GM06990 (cell line): ENCODE measurements at regions not wholly inside any gene's neighbourhood (a gene's known extent, or its start where the extent isn't known, plus 50 kb on each side); places are given as distances from the start of the nearest gene placed in this dataset.

Source experiments
- DNase-seq: peaks from one replicate; pipeline ENCODE4 v3.0.0-alpha.2; 2011; ENCODE audit not compliant: insufficient read length; ENCODE audit errors: extremely low read depth
- H3K27me3 ChIP-seq: replicated peaks from 2 replicates; pipeline ENCODE4 v1.6.0; 2011; ENCODE audit warnings: low read length; ENCODE audit not compliant: control insufficient read depth, insufficient read depth
- H3K36me3 ChIP-seq: 2 replicates; pipeline ENCODE4 v1.5.1; 2011; ENCODE audit warnings: low read length; ENCODE audit not compliant: control insufficient read depth, insufficient read depth
- H3K4me3 ChIP-seq: replicated peaks from 2 replicates; pipeline ENCODE4 v1.5.1; 2011; ENCODE audit warnings: low read depth, mild to moderate bottlenecking, control low read depth, low read length
- TF ChIP-seq, protein P1 (sequence below): IDR thresholded peaks from 2 replicates; pipeline ENCODE4 v1.5.1; 2011; ENCODE audit warnings: low read length, control low read depth, mild to moderate bottlenecking, inconsistent platforms; ENCODE audit not compliant: insufficient read depth, poor library complexity, severe bottlenecking

DNA sequence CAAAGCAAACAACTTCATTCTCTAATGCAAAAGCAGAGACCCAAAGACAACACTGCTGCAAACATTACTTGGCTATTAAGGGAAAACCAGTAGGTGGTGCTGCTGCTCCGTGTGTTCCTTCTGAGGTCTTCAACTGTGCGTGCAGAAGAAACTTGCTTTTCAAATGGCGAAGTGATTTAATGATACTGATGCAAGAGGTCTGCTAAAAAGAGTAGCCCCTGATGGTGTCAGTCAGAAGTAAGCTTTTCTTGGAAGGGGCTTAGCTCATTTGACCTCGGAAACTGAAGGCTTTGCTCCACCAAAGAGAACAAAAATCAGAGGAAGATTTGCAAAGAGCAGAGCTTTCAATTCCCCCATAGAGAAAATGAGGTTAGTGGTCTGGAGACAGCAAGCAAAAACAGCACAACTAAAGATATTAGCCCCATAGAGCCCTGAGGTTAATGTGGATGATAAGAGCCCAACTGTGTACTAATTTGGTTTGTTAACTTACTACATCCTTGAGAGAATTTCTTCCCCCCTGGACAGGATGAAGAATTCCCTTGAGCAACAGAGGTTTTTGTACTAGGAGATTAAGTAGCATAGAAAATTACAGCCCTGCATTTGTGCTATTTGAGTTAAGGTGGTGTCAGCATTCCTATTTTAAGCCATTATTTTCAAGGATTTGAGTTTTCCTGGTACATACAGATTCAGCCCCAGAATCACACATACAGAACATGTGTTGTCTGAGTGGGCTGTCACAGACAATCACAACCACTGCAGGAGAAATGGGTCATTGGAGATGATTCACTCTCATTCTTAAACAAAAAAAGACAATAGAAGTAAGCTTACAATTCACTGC lies 153.2 kb upstream of the C9orf72 start:
- H3K27me3 ChIP-seq = no peaks in the 10 kb centered on the region
- TF ChIP-seq, protein P1, sequence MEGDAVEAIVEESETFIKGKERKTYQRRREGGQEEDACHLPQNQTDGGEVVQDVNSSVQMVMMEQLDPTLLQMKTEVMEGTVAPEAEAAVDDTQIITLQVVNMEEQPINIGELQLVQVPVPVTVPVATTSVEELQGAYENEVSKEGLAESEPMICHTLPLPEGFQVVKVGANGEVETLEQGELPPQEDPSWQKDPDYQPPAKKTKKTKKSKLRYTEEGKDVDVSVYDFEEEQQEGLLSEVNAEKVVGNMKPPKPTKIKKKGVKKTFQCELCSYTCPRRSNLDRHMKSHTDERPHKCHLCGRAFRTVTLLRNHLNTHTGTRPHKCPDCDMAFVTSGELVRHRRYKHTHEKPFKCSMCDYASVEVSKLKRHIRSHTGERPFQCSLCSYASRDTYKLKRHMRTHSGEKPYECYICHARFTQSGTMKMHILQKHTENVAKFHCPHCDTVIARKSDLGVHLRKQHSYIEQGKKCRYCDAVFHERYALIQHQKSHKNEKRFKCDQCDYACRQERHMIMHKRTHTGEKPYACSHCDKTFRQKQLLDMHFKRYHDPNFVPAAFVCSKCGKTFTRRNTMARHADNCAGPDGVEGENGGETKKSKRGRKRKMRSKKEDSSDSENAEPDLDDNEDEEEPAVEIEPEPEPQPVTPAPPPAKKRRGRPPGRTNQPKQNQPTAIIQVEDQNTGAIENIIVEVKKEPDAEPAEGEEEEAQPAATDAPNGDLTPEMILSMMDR = peak; percentile 71
- no peaks in the 10 kb centered on the region for H3K36me3 ChIP-seq
- H3K4me3 ChIP-seq = no peak overlapping the region
- peak; percentile 6 for DNase-seq

DNA sequence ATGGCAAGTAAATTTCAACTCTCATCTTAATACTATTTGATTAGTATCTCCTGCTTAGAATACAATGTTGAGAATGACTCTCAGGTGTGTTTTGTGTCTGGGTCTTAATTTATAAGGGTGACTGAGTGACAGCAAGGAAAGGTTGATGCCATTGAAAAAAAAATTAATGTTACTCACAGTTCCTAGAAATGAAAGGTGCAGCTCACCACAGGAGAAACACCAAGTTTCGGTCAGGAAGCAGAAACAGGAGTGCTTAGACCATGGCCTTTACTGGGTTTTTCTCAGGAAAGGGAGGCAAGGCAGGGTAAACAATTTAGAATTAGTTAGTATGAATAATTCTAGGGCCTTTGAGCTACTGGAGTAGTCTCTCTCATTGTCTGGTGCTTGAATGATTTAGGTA lies 159.2 kb upstream of the C9orf72 start:
- H3K27me3 ChIP-seq = no peaks in the 10 kb centered on the region
- H3K36me3 ChIP-seq = no peaks in the 10 kb centered on the region
- no peak for DNase-seq
- H3K4me3 ChIP-seq = no peak overlapping the region
- TF ChIP-seq, protein P1 = no peak

GRCh38 chr9:27743490-27743889 lies 170.2 kb upstream of the C9orf72 start:
- Histone ChIP-seq H3K4me3 (no peak overlapping the region), H3K27me3 (no peaks in the 10 kb centered on the region), H3K36me3 (no peaks in the 10 kb centered on the region)
- DNase-seq = no peak
- TF ChIP-seq, protein P1 = no peak

DNA sequence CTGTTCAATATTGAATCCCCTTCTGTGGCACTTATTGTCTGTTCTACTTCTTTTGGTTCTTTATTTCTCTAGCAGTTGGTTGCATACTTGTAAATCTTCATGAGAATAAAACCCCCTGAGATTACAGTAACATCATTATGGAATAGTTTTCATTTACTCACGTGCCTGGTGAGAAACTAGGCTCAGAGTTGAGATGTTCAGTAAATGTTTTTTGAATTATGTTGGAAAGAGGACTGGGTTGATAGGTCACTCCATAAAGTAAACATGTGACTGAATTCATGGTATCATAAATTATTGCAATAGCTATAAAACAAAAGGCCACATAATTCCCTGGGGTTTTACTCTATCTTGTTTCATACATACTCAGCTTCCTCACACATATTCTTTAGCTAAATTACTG lies 174.2 kb upstream of the C9orf72 start:
- DNase-seq = no peak
- TF ChIP-seq, protein P1 = no peak
- H3K27me3 ChIP-seq = no peaks in the 10 kb centered on the region

DNA sequence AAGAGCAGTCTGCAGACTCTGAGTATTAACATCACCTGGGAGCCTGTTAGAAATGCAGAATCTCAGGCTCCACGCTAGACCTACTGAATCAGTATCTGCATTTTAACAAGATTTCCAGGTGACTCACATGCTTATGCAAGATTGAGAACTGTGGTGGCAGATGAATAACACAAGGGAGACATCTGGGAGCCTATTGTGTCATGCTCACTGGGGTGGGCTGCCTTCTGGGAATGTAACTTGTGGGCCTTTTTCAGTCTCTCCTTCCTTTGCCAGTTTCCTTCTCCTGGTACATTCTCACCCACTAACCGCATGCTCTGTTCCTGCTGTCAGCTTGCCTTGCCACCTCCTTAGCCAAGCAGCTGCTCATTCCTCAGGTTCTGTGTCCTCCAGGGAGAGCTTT lies 176.6 kb upstream of the C9orf72 start:
- Histone ChIP-seq H3K27me3 (no peaks in the 10 kb centered on the region), H3K4me3 (no peak overlapping the region), H3K36me3 (no peaks in the 10 kb centered on the region)
- TF ChIP-seq, protein P1 = no peak
- no peak for DNase-seq

More for the DNA sequence above, 174.2 kb upstream of the C9orf72 start:
- no peak overlapping the region for H3K4me3 ChIP-seq
- H3K36me3 ChIP-seq = no peaks in the 10 kb centered on the region
